ENCODE measurements at regions not wholly inside any gene's neighbourhood (a gene's known extent, or its start where the extent isn't known, plus 50 kb on each side); places are given as distances from the start of the nearest gene placed in this dataset.
"Not testable (repeated sequence)": the region's sequence is repeated elsewhere in the genome, so short reads cannot be mapped to it uniquely, and the experiment has no call there.

- no peak for DNase-seq
These were observed 50.9 kb upstream of the UBASH3B start for GRCh38 chr11:122604621-122605020.

GRCh38 chr11:122601141-122602125 lies 54.1 kb upstream of the UBASH3B start:
- no peak for DNase-seq

- DNase-seq: no peak
These were observed 55.2 kb upstream of the UBASH3B start for GRCh38 chr11:122600290-122600689.

- DNase-seq: no peak
These were observed 56.1 kb upstream of the UBASH3B start for GRCh38 chr11:122599434-122599833.

GRCh38 chr11:122598971-122599370 lies 56.6 kb upstream of the UBASH3B start:
- DNase-seq: no peak

- no peak for DNase-seq
These were observed 58.0 kb upstream of the UBASH3B start for GRCh38 chr11:122597511-122597910.

- no peak for DNase-seq
These were observed 60.4 kb upstream of the UBASH3B start for GRCh38 chr11:122594986-122595645.

- no peak for DNase-seq
These were observed 61.8 kb upstream of the UBASH3B start for GRCh38 chr11:122593473-122594420.

- DNase-seq: no peak
These were observed 62.9 kb upstream of the UBASH3B start for GRCh38 chr11:122592641-122593040.

GRCh38 chr11:122584670-122585069 lies 70.9 kb upstream of the UBASH3B start:
- no peak for DNase-seq

GRCh38 chr11:122580071-122580470 lies 75.5 kb upstream of the UBASH3B start:
- not testable (repeated sequence) for DNase-seq

GRCh38 chr11:122578171-122578825 lies 77.2 kb upstream of the UBASH3B start:
- DNase-seq: no peak

GRCh38 chr11:122572592-122572991 lies 82.9 kb upstream of the UBASH3B start:
- no peak for DNase-seq

GRCh38 chr11:122563761-122564160 lies 91.8 kb upstream of the UBASH3B start:
- DNase-seq: no peak

GRCh38 chr11:122559734-122560382 lies 95.7 kb upstream of the UBASH3B start:
- no peak for DNase-seq

- not testable (repeated sequence) for DNase-seq
These were observed 96.3 kb upstream of the UBASH3B start for GRCh38 chr11:122559218-122559617.

- not testable (repeated sequence) for DNase-seq
These were observed 98.4 kb upstream of the UBASH3B start for GRCh38 chr11:122557163-122557562.

- peak; percentile 23 for DNase-seq
These were observed 98.9 kb upstream of the UBASH3B start for GRCh38 chr11:122556605-122557004.

GRCh38 chr11:122538060-122538459 lies 117.5 kb upstream of the UBASH3B start:
- DNase-seq: no peak

GRCh38 chr11:122524898-122525297 lies 130.6 kb upstream of the UBASH3B start:
- no peak for DNase-seq
